ENCODE measurements at regions not wholly inside any gene's neighbourhood (a gene's known extent, or its start where the extent isn't known, plus 50 kb on each side); places are given as distances from the start of the nearest gene placed in this dataset.

DNA sequence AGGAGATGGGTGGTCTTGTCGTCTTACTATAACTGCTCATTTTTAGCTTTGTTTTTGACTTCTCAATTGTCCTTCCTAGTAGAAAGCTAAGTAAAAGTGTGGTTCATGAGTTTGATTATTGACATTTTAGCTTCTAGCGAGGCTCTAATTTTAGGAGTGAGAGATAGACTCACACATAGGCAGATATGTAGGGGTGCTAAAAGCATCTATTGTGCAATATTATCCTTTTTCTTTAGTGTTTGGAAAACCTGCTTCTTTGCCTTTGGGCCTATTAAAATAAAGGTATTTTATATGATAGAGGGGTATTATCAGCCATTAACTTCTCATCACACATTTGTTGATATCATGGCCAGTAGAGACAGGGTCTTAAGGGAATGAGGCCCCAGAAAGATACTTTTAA lies 195.3 kb downstream of the SPRY1 start:
- TF ChIP-seq POLR2A (IDR thresholded peaks at IDR 0.05) (no peak), EP300 (IDR thresholded peaks at IDR 0.05) (no peak)
- TF ChIP-seq, protein P1, sequence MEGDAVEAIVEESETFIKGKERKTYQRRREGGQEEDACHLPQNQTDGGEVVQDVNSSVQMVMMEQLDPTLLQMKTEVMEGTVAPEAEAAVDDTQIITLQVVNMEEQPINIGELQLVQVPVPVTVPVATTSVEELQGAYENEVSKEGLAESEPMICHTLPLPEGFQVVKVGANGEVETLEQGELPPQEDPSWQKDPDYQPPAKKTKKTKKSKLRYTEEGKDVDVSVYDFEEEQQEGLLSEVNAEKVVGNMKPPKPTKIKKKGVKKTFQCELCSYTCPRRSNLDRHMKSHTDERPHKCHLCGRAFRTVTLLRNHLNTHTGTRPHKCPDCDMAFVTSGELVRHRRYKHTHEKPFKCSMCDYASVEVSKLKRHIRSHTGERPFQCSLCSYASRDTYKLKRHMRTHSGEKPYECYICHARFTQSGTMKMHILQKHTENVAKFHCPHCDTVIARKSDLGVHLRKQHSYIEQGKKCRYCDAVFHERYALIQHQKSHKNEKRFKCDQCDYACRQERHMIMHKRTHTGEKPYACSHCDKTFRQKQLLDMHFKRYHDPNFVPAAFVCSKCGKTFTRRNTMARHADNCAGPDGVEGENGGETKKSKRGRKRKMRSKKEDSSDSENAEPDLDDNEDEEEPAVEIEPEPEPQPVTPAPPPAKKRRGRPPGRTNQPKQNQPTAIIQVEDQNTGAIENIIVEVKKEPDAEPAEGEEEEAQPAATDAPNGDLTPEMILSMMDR (IDR thresholded peaks at IDR 0.05): no peak
